H9 (cell line): ENCODE measurements at regions not wholly inside any gene's neighbourhood (a gene's known extent, or its start where the extent isn't known, plus 50 kb on each side); places are given as distances from the start of the nearest gene placed in this dataset.

Source experiments
- DNase-seq: peaks from one replicate; pipeline ENCODE4 v3.0.0-alpha.2; 2017
- H2AFZ ChIP-seq: one replicate; pipeline ENCODE4 v1.6.1; 2013; ENCODE audit warnings: mild to moderate bottlenecking, low read length, control low read depth, moderate library complexity
- H2AK5ac ChIP-seq: 2 replicates; pipeline ENCODE4 v1.6.1; 2013; ENCODE audit warnings: low read length, control low read depth, mixed read lengths; ENCODE audit not compliant: insufficient read length
- H2BK120ac ChIP-seq: one replicate; pipeline ENCODE4 v1.6.1; 2013; ENCODE audit warnings: low read depth, mild to moderate bottlenecking, low read length, control low read depth, inconsistent platforms; ENCODE audit not compliant: poor library complexity, severe bottlenecking
- H2BK12ac ChIP-seq: 2 replicates; pipeline ENCODE4 v1.6.1; 2013; ENCODE audit warnings: low read length, control low read depth, mixed read lengths, low read depth; ENCODE audit not compliant: insufficient read length
- H2BK15ac ChIP-seq: 2 replicates; pipeline ENCODE4 v1.6.1; 2013; ENCODE audit warnings: low read depth, low read length, control low read depth
- H2BK20ac ChIP-seq: one replicate; pipeline ENCODE4 v1.6.1; 2013; ENCODE audit warnings: low read depth, mild to moderate bottlenecking, low read length, control low read depth, inconsistent platforms; ENCODE audit not compliant: poor library complexity, severe bottlenecking
- H2BK5ac ChIP-seq: 2 replicates; pipeline ENCODE4 v1.6.1; 2013; ENCODE audit warnings: low read length, control low read depth, mixed read lengths; ENCODE audit not compliant: insufficient read length
- H3K14ac ChIP-seq: 2 replicates; pipeline ENCODE4 v1.6.1; 2013; ENCODE audit warnings: low read length, control low read depth; ENCODE audit not compliant: insufficient read depth
- H3K18ac ChIP-seq: 2 replicates; pipeline ENCODE4 v1.6.1; 2013; ENCODE audit warnings: low read depth, mild to moderate bottlenecking, mixed read lengths, low read length, control low read depth; ENCODE audit not compliant: insufficient read length
- H3K23ac ChIP-seq: 2 replicates; pipeline ENCODE4 v1.6.1; 2013; ENCODE audit warnings: low read length, control low read depth, mixed read lengths, low read depth; ENCODE audit not compliant: insufficient read length
- H3K23me2 ChIP-seq: 2 replicates; pipeline ENCODE4 v1.6.1; 2013; ENCODE audit warnings: low read depth, mild to moderate bottlenecking, mixed read lengths, low read length, control low read depth; ENCODE audit not compliant: insufficient read length, poor library complexity, severe bottlenecking
- H3K27ac ChIP-seq: 2 replicates; pipeline ENCODE4 v1.5.1; 2013; ENCODE audit warnings: low read length, control low read depth, mixed read lengths, low read depth; ENCODE audit not compliant: insufficient read length
- H3K27me3 ChIP-seq: 2 replicates; pipeline ENCODE4 v1.6.1; 2013; ENCODE audit warnings: low read length, control low read depth, inconsistent platforms; ENCODE audit not compliant: insufficient read depth
- H3K4ac ChIP-seq: 2 replicates; pipeline ENCODE4 v1.6.1; 2013; ENCODE audit warnings: low read depth, mild to moderate bottlenecking, control low read depth, inconsistent platforms, low read length, moderate library complexity
- H3K4me1 ChIP-seq: 2 replicates; pipeline ENCODE4 v1.6.1; 2013; ENCODE audit warnings: low read length, control low read depth, inconsistent platforms; ENCODE audit not compliant: insufficient read depth
- H3K4me2 ChIP-seq: 2 replicates; pipeline ENCODE4 v1.6.1; 2013; ENCODE audit warnings: low read length, control low read depth, mixed read lengths; ENCODE audit not compliant: insufficient read length, insufficient read depth
- H3K56ac ChIP-seq: 2 replicates; pipeline ENCODE4 v1.6.1; 2013; ENCODE audit warnings: low read depth, mild to moderate bottlenecking, mixed read lengths, low read length, control low read depth; ENCODE audit not compliant: insufficient read length
- H3K79me1 ChIP-seq: 2 replicates; pipeline ENCODE4 v1.6.1; 2013; ENCODE audit warnings: low read depth, mild to moderate bottlenecking, moderate library complexity, low read length, control low read depth, inconsistent platforms; ENCODE audit not compliant: insufficient read depth, poor library complexity, severe bottlenecking
- H3K79me2 ChIP-seq: 2 replicates; pipeline ENCODE4 v1.6.1; 2013; ENCODE audit warnings: low read length, control low read depth, inconsistent platforms; ENCODE audit not compliant: insufficient read depth
- H3K9ac ChIP-seq: 2 replicates; pipeline ENCODE4 v1.6.1; 2013; ENCODE audit warnings: low read length, control low read depth, mixed read lengths; ENCODE audit not compliant: insufficient read length; ENCODE audit errors: extremely low read depth
- H3K9me3 ChIP-seq: one replicate; pipeline ENCODE4 v1.6.1; 2013; ENCODE audit warnings: low read depth, low read length, inconsistent platforms; ENCODE audit not compliant: control insufficient read depth
- H3T11ph ChIP-seq: one replicate; pipeline ENCODE4 v1.6.1; 2013; ENCODE audit warnings: mild to moderate bottlenecking, low read length, control low read depth, inconsistent platforms
- H4K20me1 ChIP-seq: one replicate; pipeline ENCODE4 v1.6.1; 2013; ENCODE audit not compliant: control insufficient read depth, insufficient read length, insufficient read depth
- H4K5ac ChIP-seq: 2 replicates; pipeline ENCODE4 v1.6.1; 2013; ENCODE audit warnings: low read depth, mild to moderate bottlenecking, mixed read lengths, low read length, control low read depth; ENCODE audit not compliant: insufficient read length
- H4K8ac ChIP-seq: replicated peaks from 2 replicates; pipeline ENCODE4 v1.6.1; 2013; ENCODE audit warnings: low read length, control low read depth, mixed read lengths, low read depth; ENCODE audit not compliant: insufficient read length
- H4K91ac ChIP-seq: 2 replicates; pipeline ENCODE4 v1.6.1; 2013; ENCODE audit warnings: low read depth, mild to moderate bottlenecking, moderate library complexity, mixed read lengths, low read length, control low read depth; ENCODE audit not compliant: insufficient read length
- H3K27ac Mint-ChIP-seq, 3 experiments: 2 replicates in 2 of 3; 3 replicates in 1 of 3; pipeline ENCODE4 v1.8.0; 2020 to 2021; ENCODE audit warnings: mixed read lengths in 3 of 3, mild to moderate bottlenecking in 1 of 3, moderate library complexity in 1 of 3
- H3K27me3 Mint-ChIP-seq: 2 replicates; pipeline ENCODE4 v1.8.0; 2021; ENCODE audit warnings: low read depth, mild to moderate bottlenecking, moderate library complexity, mixed read lengths
- H3K36me3 Mint-ChIP-seq, 3 experiments: 2 replicates in 2 of 3; 3 replicates in 1 of 3; pipeline ENCODE4 v1.8.0; 2020 to 2021; ENCODE audit warnings: low read depth in 3 of 3, mixed read lengths in 3 of 3; ENCODE audit not compliant: insufficient read depth in 1 of 3
- H3K4me1 Mint-ChIP-seq, 2 experiments: 2 replicates each; pipeline ENCODE4 v1.8.0; 2020; ENCODE audit warnings: mixed read lengths in 2 of 2
- H3K4me3 Mint-ChIP-seq, 2 experiments: 2 replicates in 1 of 2; 3 replicates in 1 of 2; pipeline ENCODE4 v1.8.0; 2020 to 2021; ENCODE audit warnings: mild to moderate bottlenecking in 2 of 2, mixed read lengths in 2 of 2, moderate library complexity in 1 of 2
- H3K9me3 Mint-ChIP-seq, 2 experiments: 2 replicates in 1 of 2; 3 replicates in 1 of 2; pipeline ENCODE4 v1.8.0; 2020; ENCODE audit warnings: mild to moderate bottlenecking in 2 of 2, mixed read lengths in 2 of 2, moderate library complexity in 1 of 2
- WGBS: extraction: QIAGEN DNeasy Blood & Tissue Kit; methylation state at CpG from one replicate; pipeline ENCODE4 v1.1.7; 2013; ENCODE audit warnings: missing lambda C conversion rate, low lambda C conversion rate, mixed read lengths; ENCODE audit not compliant: insufficient read length; ENCODE audit errors: extremely low coverage; 5-methylcytosine and 5-hydroxymethylcytosine counted together
- TF ChIP-seq, protein P1 (sequence below): fragments of 200-600 bp; sonication (generic); conservative IDR thresholded peaks from 3 replicates; pipeline ENCODE4 v1.8.0; 2021; ENCODE audit warnings: antibody characterized with exemption, mild to moderate bottlenecking

DNA sequence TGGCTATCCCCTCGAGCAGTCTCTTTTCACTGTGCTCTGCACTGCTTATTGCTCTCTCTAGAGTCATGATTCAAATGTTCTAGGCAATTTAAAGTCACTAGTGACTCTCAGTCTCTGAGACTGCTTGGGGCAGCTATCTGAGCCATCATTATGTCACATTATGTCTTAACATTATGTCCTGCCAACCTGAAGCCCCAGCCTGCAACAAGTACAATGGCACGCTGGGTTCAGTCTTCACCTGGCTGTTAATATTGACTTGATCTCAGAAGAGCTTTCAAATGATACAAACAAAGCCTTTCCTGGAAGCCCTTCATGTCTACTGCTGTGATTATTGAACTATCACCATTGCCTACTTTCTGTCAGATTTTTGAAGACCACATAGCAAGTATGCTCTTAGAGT lies 128.1 kb upstream of the GRM7 start:
- H3K79me2 ChIP-seq = no peaks in the 10 kb centered on the region
- no CpG with 5 or more reads among the region's 2 CpGs for WGBS
- no peak overlapping the region for H2BK12ac ChIP-seq
- no peak overlapping the region for H4K91ac ChIP-seq
- no peak overlapping the region for H3K14ac ChIP-seq
- no peak overlapping the region for H2BK15ac ChIP-seq
- no peak overlapping the region for H3K27ac ChIP-seq
- H3K23ac ChIP-seq = no peak overlapping the region
- H3K23me2 ChIP-seq = no peaks in the 10 kb centered on the region
- H3T11ph ChIP-seq = no peak overlapping the region
- TF ChIP-seq, protein P1, sequence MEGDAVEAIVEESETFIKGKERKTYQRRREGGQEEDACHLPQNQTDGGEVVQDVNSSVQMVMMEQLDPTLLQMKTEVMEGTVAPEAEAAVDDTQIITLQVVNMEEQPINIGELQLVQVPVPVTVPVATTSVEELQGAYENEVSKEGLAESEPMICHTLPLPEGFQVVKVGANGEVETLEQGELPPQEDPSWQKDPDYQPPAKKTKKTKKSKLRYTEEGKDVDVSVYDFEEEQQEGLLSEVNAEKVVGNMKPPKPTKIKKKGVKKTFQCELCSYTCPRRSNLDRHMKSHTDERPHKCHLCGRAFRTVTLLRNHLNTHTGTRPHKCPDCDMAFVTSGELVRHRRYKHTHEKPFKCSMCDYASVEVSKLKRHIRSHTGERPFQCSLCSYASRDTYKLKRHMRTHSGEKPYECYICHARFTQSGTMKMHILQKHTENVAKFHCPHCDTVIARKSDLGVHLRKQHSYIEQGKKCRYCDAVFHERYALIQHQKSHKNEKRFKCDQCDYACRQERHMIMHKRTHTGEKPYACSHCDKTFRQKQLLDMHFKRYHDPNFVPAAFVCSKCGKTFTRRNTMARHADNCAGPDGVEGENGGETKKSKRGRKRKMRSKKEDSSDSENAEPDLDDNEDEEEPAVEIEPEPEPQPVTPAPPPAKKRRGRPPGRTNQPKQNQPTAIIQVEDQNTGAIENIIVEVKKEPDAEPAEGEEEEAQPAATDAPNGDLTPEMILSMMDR = no peak
- H3K27me3 Mint-ChIP-seq = no peaks in the 10 kb centered on the region
- H4K5ac ChIP-seq = no peak overlapping the region
- H2AK5ac ChIP-seq = no peak overlapping the region
- H3K36me3 Mint-ChIP-seq = peaks cover 0 to 2% (median 0%) of the 10 kb centered on the region in 3 experiments; a peak in 1 of 7 replicates
- no peak overlapping the region for H3K4me3 Mint-ChIP-seq
- H3K27me3 ChIP-seq = no peaks in the 10 kb centered on the region
- H3K4me2 ChIP-seq = no peak overlapping the region
- H3K9me3 Mint-ChIP-seq = no peaks in the 10 kb centered on the region; a peak in 1 of 5 replicates
- DNase-seq = no peak
- no peak overlapping the region for H2AFZ ChIP-seq
- H3K4me1 Mint-ChIP-seq = no peaks in the 10 kb centered on the region
- H3K79me1 ChIP-seq = no peaks in the 10 kb centered on the region
- no peak overlapping the region for H3K56ac ChIP-seq
- no peaks in the 10 kb centered on the region for H3K9me3 ChIP-seq
- no peaks in the 10 kb centered on the region for H3K4me1 ChIP-seq
- no peak overlapping the region for H2BK20ac ChIP-seq
- no peak overlapping the region for H2BK5ac ChIP-seq
- H3K4ac ChIP-seq = no peak overlapping the region
- H4K8ac ChIP-seq = no peak overlapping the region
- H4K20me1 ChIP-seq = no peaks in the 10 kb centered on the region
- no peak overlapping the region for H2BK120ac ChIP-seq
- H3K27ac Mint-ChIP-seq = no peak overlapping the region
- no peak overlapping the region for H3K18ac ChIP-seq
- H3K9ac ChIP-seq = no peak overlapping the region
